ENCODE measurements at regions not wholly inside any gene's neighbourhood (a gene's known extent, or its start where the extent isn't known, plus 50 kb on each side); places are given as distances from the start of the nearest gene placed in this dataset.

DNA sequence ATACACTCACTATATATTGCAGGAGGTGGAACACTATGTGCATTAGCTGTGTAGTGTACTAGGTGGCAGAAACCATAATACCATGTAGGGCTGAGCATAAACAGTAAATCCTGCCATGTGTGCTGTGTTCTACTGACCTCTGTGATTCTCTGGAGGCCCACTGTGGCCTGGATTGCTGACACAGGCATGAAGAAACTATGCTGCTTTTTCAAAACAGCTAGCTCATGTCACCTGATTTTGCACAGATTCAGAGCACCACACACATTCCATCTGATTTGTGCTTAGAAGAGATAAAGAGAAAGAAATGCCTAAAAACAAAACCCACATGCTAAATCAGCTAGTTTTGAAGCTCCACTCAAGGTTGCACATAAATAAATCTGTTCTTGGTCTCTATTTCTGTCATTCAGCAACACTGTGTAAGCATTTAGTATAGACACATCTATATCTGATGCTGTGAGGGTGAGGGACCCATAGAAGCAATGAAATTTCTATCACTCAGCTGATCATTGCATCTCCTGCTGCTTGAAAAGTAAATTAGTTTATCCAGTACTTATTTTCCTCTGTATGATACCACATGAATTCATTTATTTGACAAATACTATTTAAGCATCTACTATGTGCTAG is 1007.7 kb upstream of the SEMA6D start:
- no peak for TF ChIP-seq CTCF (IDR thresholded peaks at IDR 0.05)
- TF ChIP-seq ZFX (IDR thresholded peaks at IDR 0.05; ENCODE audit: borderline replicate concordance), result no peak
